Uterus (tissue), 2 donors: ENCODE measurements at regions not wholly inside any gene's neighbourhood (a gene's known extent, or its start where the extent isn't known, plus 50 kb on each side); places are given as distances from the start of the nearest gene placed in this dataset.

Source experiments
- CTCF ChIP-seq, 4 experiments: fragments of 200-600 bp in 2 of 4; fragments of 450-650 bp in 2 of 4; sonication (generic) in 2 of 4; IDR thresholded peaks; one replicate each; pipeline ENCODE4 v1.5.1; 2016 to 2019; ENCODE audit warnings: antibody characterized with exemption in 4 of 4, mild to moderate bottlenecking in 2 of 4, moderate library complexity in 1 of 4
- POLR2A ChIP-seq, 2 donors: fragments of 450-650 bp; IDR thresholded peaks; one replicate each; pipeline ENCODE4 v1.6.1; 2016; ENCODE audit warnings: antibody characterized with exemption in 2 of 2, mild to moderate bottlenecking in 1 of 2, moderate library complexity in 1 of 2

- TF ChIP-seq POLR2A (IDR thresholded peaks at IDR 0.05): no peak
- no peak for TF ChIP-seq CTCF (IDR thresholded peaks at IDR 0.05)
These were observed 264.7 kb upstream of the ROPN1 start for GRCh38 chr3:124256599-124256998.
